ENCODE measurements at regions not wholly inside any gene's neighbourhood (a gene's known extent, or its start where the extent isn't known, plus 50 kb on each side); places are given as distances from the start of the nearest gene placed in this dataset.
A peak's percentile ranks its signal among the peaks of the same experiment; 100 is the strongest.

- intact Hi-C loops (cut with DNase I; ENCODE audit: low total_unique reads): no loop called here
- TF ChIP-seq POLR2AphosphoS5 (IDR thresholded peaks at IDR 0.05) (no peak), CTCF (IDR thresholded peaks at IDR 0.05) (no peak), POLR2A (IDR thresholded peaks at IDR 0.05) (no peak)
- no peak overlapping the region for H3K4me3 ChIP-seq
Observed at GRCh38 chr4:4681653-4682052, 139.8 kb upstream of the STX18 start.

GRCh38 chr4:4680758-4681157 is 138.9 kb upstream of the STX18 start:
- no peak for DNase-seq (ENCODE audit: low spot score in 2 of 2)
- intact Hi-C loops (cut with DNase I; ENCODE audit: low total_unique reads): no loop called here
- H3K4me3 ChIP-seq: no peak overlapping the region
- H3K27ac ChIP-seq: no peak overlapping the region
- TF ChIP-seq POLR2A (IDR thresholded peaks at IDR 0.05) (no peak), POLR2AphosphoS5 (IDR thresholded peaks at IDR 0.05) (no peak), CTCF (IDR thresholded peaks at IDR 0.05) (no peak)
- no peaks in the 10 kb centered on the region for H3K36me3 ChIP-seq
- H3K4me1 ChIP-seq: no peaks in the 10 kb centered on the region
- no peaks in the 10 kb centered on the region for H3K27me3 ChIP-seq
- no peaks in the 10 kb centered on the region for H3K9me3 ChIP-seq

More at GRCh38 chr4:4681653-4682052, 139.8 kb upstream of the STX18 start:
- no peak for DNase-seq (ENCODE audit: low spot score in 2 of 2)
- Histone ChIP-seq H3K27me3 (no peaks in the 10 kb centered on the region), H3K27ac (no peak overlapping the region), H3K9me3 (no peaks in the 10 kb centered on the region), H3K4me1 (no peaks in the 10 kb centered on the region), H3K36me3 (no peaks in the 10 kb centered on the region)

GRCh38 chr4:4680243-4680642 is 138.4 kb upstream of the STX18 start:
- Histone ChIP-seq H3K27me3 (no peaks in the 10 kb centered on the region), H3K4me3 (no peak overlapping the region), H3K4me1 (no peaks in the 10 kb centered on the region), H3K27ac (no peak overlapping the region), H3K36me3 (no peaks in the 10 kb centered on the region), H3K9me3 (no peaks in the 10 kb centered on the region)
- DNase-seq (ENCODE audit: low spot score in 2 of 2): no peak
- intact Hi-C loops (cut with DNase I; ENCODE audit: low total_unique reads): no loop called here
- no peak for TF ChIP-seq CTCF (IDR thresholded peaks at IDR 0.05)

GRCh38 chr4:4677556-4678522 is 136.0 kb upstream of the STX18 start:
- no peaks in the 10 kb centered on the region for H3K36me3 ChIP-seq
- no peaks in the 10 kb centered on the region for H3K9me3 ChIP-seq
- DNase-seq (ENCODE audit: low spot score in 2 of 2): no peak
- TF ChIP-seq POLR2AphosphoS5 (IDR thresholded peaks at IDR 0.05) (no peak), POLR2A (IDR thresholded peaks at IDR 0.05) (no peak), CTCF (IDR thresholded peaks at IDR 0.05) (peak in 2 of 3 donors; percentile 20 to 22)
- H3K4me1 ChIP-seq: no peaks in the 10 kb centered on the region
- no peak overlapping the region for H3K27ac ChIP-seq
- intact Hi-C loops (cut with DNase I; ENCODE audit: low total_unique reads): no loop called here
- H3K27me3 ChIP-seq: no peaks in the 10 kb centered on the region
- peak overlapping the region; percentile 0 to 24 (median 7) for H3K4me3 ChIP-seq

- TF ChIP-seq POLR2AphosphoS5 (IDR thresholded peaks at IDR 0.05): no peak
- TF ChIP-seq POLR2A (IDR thresholded peaks at IDR 0.05): no peak
- no peak for TF ChIP-seq CTCF (IDR thresholded peaks at IDR 0.05)
- no peaks in the 10 kb centered on the region for H3K27me3 ChIP-seq
- H3K36me3 ChIP-seq: no peaks in the 10 kb centered on the region
- no peaks in the 10 kb centered on the region for H3K9me3 ChIP-seq
- H3K27ac ChIP-seq: no peak overlapping the region
- intact Hi-C loops (cut with DNase I; ENCODE audit: low total_unique reads): no loop called here
- no peak overlapping the region for H3K4me3 ChIP-seq
- DNase-seq (ENCODE audit: low spot score in 2 of 2): no peak
- H3K4me1 ChIP-seq: no peaks in the 10 kb centered on the region
Observed at GRCh38 chr4:4675641-4676040, 133.8 kb upstream of the STX18 start.
